ENCODE measurements at regions not wholly inside any gene's neighbourhood (a gene's known extent, or its start where the extent isn't known, plus 50 kb on each side); places are given as distances from the start of the nearest gene placed in this dataset.

- TF ChIP-seq POLR2A (IDR thresholded peaks at IDR 0.05), result no peak
- TF ChIP-seq CTCF (IDR thresholded peaks at IDR 0.05), result no peak
Observed at GRCh38 chr21:32181457-32181856, 97.4 kb downstream of the MIS18A start.

Data from lower leg skin (tissue), 3 donors.